Progenitor cell of endocrine pancreas (in vitro differentiated cells): ENCODE measurements at regions not wholly inside any gene's neighbourhood (a gene's known extent, or its start where the extent isn't known, plus 50 kb on each side); places are given as distances from the start of the nearest gene placed in this dataset.

Source experiments
- DNase-seq: peaks from one replicate; pipeline ENCODE4 v3.0.0; 2021; ENCODE audit warnings: low spot score; ENCODE audit not compliant: unreplicated experiment
- H3K27ac Mint-ChIP-seq: 2 replicates; pipeline ENCODE4 v1.8.0; 2021; ENCODE audit warnings: mild to moderate bottlenecking, moderate library complexity, mixed read lengths
- H3K27me3 Mint-ChIP-seq: 2 replicates; pipeline ENCODE4 v1.8.0; 2021; ENCODE audit warnings: mixed read lengths
- H3K36me3 Mint-ChIP-seq: 2 replicates; pipeline ENCODE4 v1.8.0; 2022; ENCODE audit warnings: mixed read lengths; ENCODE audit not compliant: insufficient read depth
- H3K4me1 Mint-ChIP-seq: 2 replicates; pipeline ENCODE4 v1.8.0; 2021; ENCODE audit warnings: low read depth, mixed read lengths
- H3K4me3 Mint-ChIP-seq: 2 replicates; pipeline ENCODE4 v1.8.0; 2021; ENCODE audit warnings: low read depth, mild to moderate bottlenecking, moderate library complexity, mixed read lengths
- H3K9me3 Mint-ChIP-seq: 2 replicates; pipeline ENCODE4 v1.8.0; 2021; ENCODE audit warnings: low read depth, mixed read lengths
- TF ChIP-seq, protein P1 (sequence below): fragments of 200-600 bp; sonication (generic); IDR thresholded peaks from one replicate; pipeline ENCODE4 v1.5.0; 2021; ENCODE audit warnings: antibody characterized with exemption, mild to moderate bottlenecking; ENCODE audit not compliant: unreplicated experiment

GRCh38 chr2:16155766-16156165, 215.4 kb downstream of the MYCN start:
- no peaks in the 10 kb centered on the region for H3K27me3 Mint-ChIP-seq

GRCh38 chr2:16155366-16155765, 215.0 kb downstream of the MYCN start:
- no peaks in the 10 kb centered on the region for H3K9me3 Mint-ChIP-seq
- TF ChIP-seq, protein P1, sequence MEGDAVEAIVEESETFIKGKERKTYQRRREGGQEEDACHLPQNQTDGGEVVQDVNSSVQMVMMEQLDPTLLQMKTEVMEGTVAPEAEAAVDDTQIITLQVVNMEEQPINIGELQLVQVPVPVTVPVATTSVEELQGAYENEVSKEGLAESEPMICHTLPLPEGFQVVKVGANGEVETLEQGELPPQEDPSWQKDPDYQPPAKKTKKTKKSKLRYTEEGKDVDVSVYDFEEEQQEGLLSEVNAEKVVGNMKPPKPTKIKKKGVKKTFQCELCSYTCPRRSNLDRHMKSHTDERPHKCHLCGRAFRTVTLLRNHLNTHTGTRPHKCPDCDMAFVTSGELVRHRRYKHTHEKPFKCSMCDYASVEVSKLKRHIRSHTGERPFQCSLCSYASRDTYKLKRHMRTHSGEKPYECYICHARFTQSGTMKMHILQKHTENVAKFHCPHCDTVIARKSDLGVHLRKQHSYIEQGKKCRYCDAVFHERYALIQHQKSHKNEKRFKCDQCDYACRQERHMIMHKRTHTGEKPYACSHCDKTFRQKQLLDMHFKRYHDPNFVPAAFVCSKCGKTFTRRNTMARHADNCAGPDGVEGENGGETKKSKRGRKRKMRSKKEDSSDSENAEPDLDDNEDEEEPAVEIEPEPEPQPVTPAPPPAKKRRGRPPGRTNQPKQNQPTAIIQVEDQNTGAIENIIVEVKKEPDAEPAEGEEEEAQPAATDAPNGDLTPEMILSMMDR = no peak
- H3K27me3 Mint-ChIP-seq = no peaks in the 10 kb centered on the region
- H3K36me3 Mint-ChIP-seq = no peaks in the 10 kb centered on the region
- no peak overlapping the region for H3K4me3 Mint-ChIP-seq
- H3K27ac Mint-ChIP-seq = no peak overlapping the region
- no peak for DNase-seq
- H3K4me1 Mint-ChIP-seq = no peaks in the 10 kb centered on the region

More at GRCh38 chr2:16155766-16156165, 215.4 kb downstream of the MYCN start:
- Mint-ChIP-seq H3K36me3 (no peaks in the 10 kb centered on the region), H3K4me1 (no peaks in the 10 kb centered on the region), H3K4me3 (no peak overlapping the region), H3K27ac (no peak overlapping the region), H3K9me3 (no peaks in the 10 kb centered on the region)
- TF ChIP-seq, protein P1 = no peak
- no peak for DNase-seq

GRCh38 chr2:16154501-16155280, 214.3 kb downstream of the MYCN start:
- no peak for DNase-seq
- no peaks in the 10 kb centered on the region for H3K27me3 Mint-ChIP-seq
- H3K27ac Mint-ChIP-seq = no peak overlapping the region
- H3K36me3 Mint-ChIP-seq = no peaks in the 10 kb centered on the region
- no peak overlapping the region for H3K4me3 Mint-ChIP-seq
- no peaks in the 10 kb centered on the region for H3K9me3 Mint-ChIP-seq
- TF ChIP-seq, protein P1 = no peak
- no peaks in the 10 kb centered on the region for H3K4me1 Mint-ChIP-seq

- H3K4me3 Mint-ChIP-seq = no peak overlapping the region
- H3K36me3 Mint-ChIP-seq = no peaks in the 10 kb centered on the region
- H3K4me1 Mint-ChIP-seq = peaks cover under 1% of the 10 kb centered on the region
- no peaks in the 10 kb centered on the region for H3K9me3 Mint-ChIP-seq
- no peak for DNase-seq
- TF ChIP-seq, protein P1 = no peak
- no peak overlapping the region for H3K27ac Mint-ChIP-seq
- H3K27me3 Mint-ChIP-seq = no peaks in the 10 kb centered on the region
These were observed 213.7 kb downstream of the MYCN start for GRCh38 chr2:16154061-16154460.

GRCh38 chr2:16153754-16154035, 213.3 kb downstream of the MYCN start:
- no peaks in the 10 kb centered on the region for H3K36me3 Mint-ChIP-seq
- TF ChIP-seq, protein P1 = no peak
- H3K27me3 Mint-ChIP-seq = no peaks in the 10 kb centered on the region
- H3K9me3 Mint-ChIP-seq = no peaks in the 10 kb centered on the region
- no peak overlapping the region for H3K4me3 Mint-ChIP-seq
- peaks cover 3% of the 10 kb centered on the region for H3K4me1 Mint-ChIP-seq
- H3K27ac Mint-ChIP-seq = no peak overlapping the region
- no peak for DNase-seq
